HUES64 (cell line): ENCODE measurements at regions not wholly inside any gene's neighbourhood (a gene's known extent, or its start where the extent isn't known, plus 50 kb on each side); places are given as distances from the start of the nearest gene placed in this dataset.

Experiments used
- H3K27ac ChIP-seq: 2 replicates; pipeline ENCODE4 v1.7.0; 2013; ENCODE audit warnings: low read depth, low read length, inconsistent platforms
- H3K27me3 ChIP-seq: 2 replicates; pipeline ENCODE4 v1.6.1; 2013; ENCODE audit warnings: mild to moderate bottlenecking, low read length; ENCODE audit not compliant: insufficient read depth
- H3K36me3 ChIP-seq: 2 replicates; pipeline ENCODE4 v1.6.1; 2013; ENCODE audit warnings: mild to moderate bottlenecking, low read length; ENCODE audit not compliant: insufficient read depth
- H3K4me1 ChIP-seq: 2 replicates; pipeline ENCODE4 v1.6.1; 2013; ENCODE audit warnings: mild to moderate bottlenecking, low read length, moderate library complexity; ENCODE audit not compliant: insufficient read depth
- H3K4me3 ChIP-seq: 2 replicates; pipeline ENCODE4 v1.5.1; 2013; ENCODE audit warnings: mild to moderate bottlenecking, low read length, moderate library complexity
- H3K9ac ChIP-seq: 2 replicates; pipeline ENCODE4 v1.6.1; 2013; ENCODE audit warnings: mild to moderate bottlenecking, low read depth, low read length
- H3K9me3 ChIP-seq: 2 replicates; pipeline ENCODE4 v1.6.1; 2013; ENCODE audit warnings: low read depth, low read length; ENCODE audit not compliant: insufficient read depth
- WGBS: fragments of 150-250, 120-280 bp; methylation state at CpG from one replicate; pipeline ENCODE4 v1.1.7; 2013; ENCODE audit warnings: missing lambda C conversion rate; 5-methylcytosine and 5-hydroxymethylcytosine counted together

- 83% methylated on average over 9 of the region's 9 CpGs for WGBS
- Histone ChIP-seq H3K36me3 (no peaks in the 10 kb centered on the region), H3K27ac (no peak overlapping the region), H3K9me3 (no peaks in the 10 kb centered on the region), H3K27me3 (no peaks in the 10 kb centered on the region), H3K9ac (no peak overlapping the region), H3K4me1 (no peaks in the 10 kb centered on the region), H3K4me3 (no peak overlapping the region)
These were observed 120.0 kb upstream of the EGFR start for GRCh38 chr7:54898659-54899340.

GRCh38 chr7:54901840-54902239 is 117.0 kb upstream of the EGFR start:
- Histone ChIP-seq H3K9ac (no peak overlapping the region), H3K27me3 (no peaks in the 10 kb centered on the region), H3K4me1 (no peaks in the 10 kb centered on the region), H3K36me3 (no peaks in the 10 kb centered on the region), H3K4me3 (no peak overlapping the region), H3K27ac (no peak overlapping the region), H3K9me3 (no peaks in the 10 kb centered on the region)
- 93% methylated on average over 5 of the region's 5 CpGs for WGBS

- Histone ChIP-seq H3K4me1 (no peaks in the 10 kb centered on the region), H3K36me3 (no peaks in the 10 kb centered on the region), H3K9ac (no peak overlapping the region), H3K4me3 (no peak overlapping the region), H3K27ac (no peak overlapping the region), H3K9me3 (no peaks in the 10 kb centered on the region), H3K27me3 (no peaks in the 10 kb centered on the region)
- 97% methylated on average over 4 of the region's 4 CpGs for WGBS
These were observed 114.7 kb upstream of the EGFR start for GRCh38 chr7:54904130-54904529.

- Histone ChIP-seq H3K36me3 (no peaks in the 10 kb centered on the region), H3K4me1 (no peaks in the 10 kb centered on the region), H3K4me3 (no peak overlapping the region), H3K9me3 (no peaks in the 10 kb centered on the region), H3K27me3 (no peaks in the 10 kb centered on the region), H3K27ac (no peak overlapping the region), H3K9ac (no peak overlapping the region)
- 93% methylated on average over 7 of the region's 7 CpGs for WGBS
These were observed 113.8 kb upstream of the EGFR start for GRCh38 chr7:54904986-54905385.

- Histone ChIP-seq H3K27me3 (no peaks in the 10 kb centered on the region), H3K4me1 (no peaks in the 10 kb centered on the region), H3K27ac (no peak overlapping the region), H3K9ac (no peak overlapping the region), H3K36me3 (no peaks in the 10 kb centered on the region), H3K4me3 (no peak overlapping the region), H3K9me3 (no peaks in the 10 kb centered on the region)
- WGBS, result 100% methylated on average over 4 of the region's 4 CpGs
These were observed 111.9 kb upstream of the EGFR start for GRCh38 chr7:54906963-54907362.

GRCh38 chr7:54907981-54908380 is 110.8 kb upstream of the EGFR start:
- Histone ChIP-seq H3K9me3 (no peaks in the 10 kb centered on the region), H3K27me3 (no peaks in the 10 kb centered on the region), H3K4me1 (no peaks in the 10 kb centered on the region), H3K27ac (no peak overlapping the region), H3K9ac (no peak overlapping the region), H3K4me3 (no peak overlapping the region), H3K36me3 (no peaks in the 10 kb centered on the region)

GRCh38 chr7:54908760-54909438 is 109.9 kb upstream of the EGFR start:
- no peak overlapping the region for H3K27ac ChIP-seq
- 90% methylated on average over 1 of the region's 2 CpGs for WGBS

GRCh38 chr7:54915870-54916598 is 102.8 kb upstream of the EGFR start:
- WGBS, result 93% methylated on average over 7 of the region's 8 CpGs

More at GRCh38 chr7:54908760-54909438, 109.9 kb upstream of the EGFR start:
- Histone ChIP-seq H3K36me3 (no peaks in the 10 kb centered on the region), H3K4me3 (no peak overlapping the region), H3K9ac (no peak overlapping the region), H3K27me3 (no peaks in the 10 kb centered on the region), H3K9me3 (no peaks in the 10 kb centered on the region), H3K4me1 (no peaks in the 10 kb centered on the region)

GRCh38 chr7:54917613-54918391 is 101.0 kb upstream of the EGFR start:
- no peaks in the 10 kb centered on the region for H3K9me3 ChIP-seq
- WGBS, result 84% methylated on average over 5 of the region's 5 CpGs
- H3K4me1 ChIP-seq, result no peaks in the 10 kb centered on the region
- no peak overlapping the region for H3K4me3 ChIP-seq
- no peaks in the 10 kb centered on the region for H3K27me3 ChIP-seq
- H3K36me3 ChIP-seq, result no peaks in the 10 kb centered on the region
- H3K9ac ChIP-seq, result no peak overlapping the region
- H3K27ac ChIP-seq, result no peak overlapping the region

More at GRCh38 chr7:54915870-54916598, 102.8 kb upstream of the EGFR start:
- H3K36me3 ChIP-seq, result no peaks in the 10 kb centered on the region
- no peak overlapping the region for H3K27ac ChIP-seq
- H3K9me3 ChIP-seq, result no peaks in the 10 kb centered on the region
- no peaks in the 10 kb centered on the region for H3K27me3 ChIP-seq
- no peaks in the 10 kb centered on the region for H3K4me1 ChIP-seq
- no peak overlapping the region for H3K4me3 ChIP-seq
- no peak overlapping the region for H3K9ac ChIP-seq

GRCh38 chr7:54921116-54921515 is 97.7 kb upstream of the EGFR start:
- Histone ChIP-seq H3K9me3 (no peaks in the 10 kb centered on the region), H3K27ac (no peak overlapping the region), H3K27me3 (no peaks in the 10 kb centered on the region), H3K9ac (no peak overlapping the region), H3K4me1 (no peaks in the 10 kb centered on the region), H3K36me3 (no peaks in the 10 kb centered on the region), H3K4me3 (no peak overlapping the region)
- 96% methylated on average over 2 of the region's 3 CpGs for WGBS

- WGBS, result 100% methylated on average over 1 of the region's 1 CpG
- H3K9ac ChIP-seq, result no peak overlapping the region
These were observed 87.3 kb upstream of the EGFR start for GRCh38 chr7:54931532-54931931.

More at GRCh38 chr7:54931532-54931931, 87.3 kb upstream of the EGFR start:
- Histone ChIP-seq H3K4me1 (peaks cover 5% of the 10 kb centered on the region; the same call in 1 of the 2 replicates), H3K4me3 (no peak overlapping the region), H3K36me3 (no peaks in the 10 kb centered on the region), H3K27me3 (peaks cover 12% of the 10 kb centered on the region; the same call in 1 of the 2 replicates), H3K9me3 (no peaks in the 10 kb centered on the region), H3K27ac (no peak overlapping the region)
